ENCODE measurements at regions not wholly inside any gene's neighbourhood (a gene's known extent, or its start where the extent isn't known, plus 50 kb on each side); places are given as distances from the start of the nearest gene placed in this dataset.

- Histone ChIP-seq H3K9ac (ENCODE audit: control insufficient read depth, extremely low read depth, insufficient read depth, low read length) (no peak overlapping the region), H3K27me3 (ENCODE audit: control insufficient read depth, extremely low read depth, insufficient read depth, low read length) (peaks cover 11% of the 10 kb centered on the region), H3K79me2 (ENCODE audit: control insufficient read depth, insufficient read depth, low read length) (no peaks in the 10 kb centered on the region), H3K4me2 (ENCODE audit: control insufficient read depth, extremely low read depth, insufficient read depth, low read depth, low read length) (no peak overlapping the region), H4K20me1 (ENCODE audit: control insufficient read depth, extremely low read depth, insufficient read depth, low read length) (no peaks in the 10 kb centered on the region), H3K27ac (ENCODE audit: control insufficient read depth, insufficient read depth, low read length) (no peak overlapping the region), H2AFZ (ENCODE audit: control insufficient read depth, low read length) (no peak overlapping the region), H3K4me3 (ENCODE audit: control insufficient read depth in 2 of 3, extremely low read depth in 1 of 3, insufficient read depth in 2 of 3, low read depth in 1 of 3, low read length in 3 of 3) (no peak overlapping the region), H3K36me3 (ENCODE audit: control insufficient read depth in 2 of 2, extremely low read depth in 1 of 2, insufficient read depth in 2 of 2, low read length in 2 of 2) (no peaks in the 10 kb centered on the region), H3K4me1 (ENCODE audit: control insufficient read depth, extremely low read depth, insufficient read depth, low read length) (peaks cover 3% of the 10 kb centered on the region), H3K9me1 (ENCODE audit: control insufficient read depth, extremely low read depth, insufficient read depth, low read length) (no peaks in the 10 kb centered on the region), H3K9me3 (ENCODE audit: control insufficient read depth, low read depth, low read length) (no peaks in the 10 kb centered on the region)
- no peak for TF ChIP-seq EZH2 (IDR thresholded peaks at IDR 0.05; ENCODE audit: low read length)
- TF ChIP-seq CTCF (optimal IDR thresholded peaks at IDR 0.05 in 1 of 3, IDR thresholded peaks at IDR 0.05 in 1 of 3, conservative IDR thresholded peaks at IDR 0.05 in 1 of 3; ENCODE audit: extremely low read depth in 1 of 3, insufficient read depth in 2 of 3, low read length in 3 of 3) = no peak
- dilution Hi-C loops (cut with MboI; ENCODE audit: extremely low pct_ligation_motif_present, low sequenced_read_pairs) = no loop called here
- DNase-seq (ENCODE audit: low read depth, low spot score) (no peak), FAIRE-seq (no peak)
These were observed 79.5 kb upstream of the PCBD1 start for GRCh38 chr10:70967591-70968587.

GRCh38 chr10:70969188-70969587, 80.8 kb upstream of the PCBD1 start:
- peaks cover 3% of the 10 kb centered on the region for H3K4me1 ChIP-seq (ENCODE audit: control insufficient read depth, extremely low read depth, insufficient read depth, low read length)
- H3K4me3 ChIP-seq (ENCODE audit: control insufficient read depth in 2 of 3, extremely low read depth in 1 of 3, insufficient read depth in 2 of 3, low read depth in 1 of 3, low read length in 3 of 3) = no peak overlapping the region
- TF ChIP-seq EZH2 (IDR thresholded peaks at IDR 0.05; ENCODE audit: low read length) (no peak), CTCF (optimal IDR thresholded peaks at IDR 0.05 in 1 of 3, IDR thresholded peaks at IDR 0.05 in 1 of 3, conservative IDR thresholded peaks at IDR 0.05 in 1 of 3; ENCODE audit: extremely low read depth in 1 of 3, insufficient read depth in 2 of 3, low read length in 3 of 3) (no peak)
- H3K9ac ChIP-seq (ENCODE audit: control insufficient read depth, extremely low read depth, insufficient read depth, low read length) = no peak overlapping the region
- FAIRE-seq = no peak
- no peaks in the 10 kb centered on the region for H3K36me3 ChIP-seq (ENCODE audit: control insufficient read depth in 2 of 2, extremely low read depth in 1 of 2, insufficient read depth in 2 of 2, low read length in 2 of 2)
- peaks cover 11% of the 10 kb centered on the region for H3K27me3 ChIP-seq (ENCODE audit: control insufficient read depth, extremely low read depth, insufficient read depth, low read length)
- no peak for DNase-seq (ENCODE audit: low read depth, low spot score)
- H3K79me2 ChIP-seq (ENCODE audit: control insufficient read depth, insufficient read depth, low read length) = no peaks in the 10 kb centered on the region
- no peak overlapping the region for H3K27ac ChIP-seq (ENCODE audit: control insufficient read depth, insufficient read depth, low read length)
- no peak overlapping the region for H2AFZ ChIP-seq (ENCODE audit: control insufficient read depth, low read length)
- H3K9me3 ChIP-seq (ENCODE audit: control insufficient read depth, low read depth, low read length) = no peaks in the 10 kb centered on the region
- dilution Hi-C loops (cut with MboI; ENCODE audit: extremely low pct_ligation_motif_present, low sequenced_read_pairs) = no loop called here
- H4K20me1 ChIP-seq (ENCODE audit: control insufficient read depth, extremely low read depth, insufficient read depth, low read length) = no peaks in the 10 kb centered on the region
- H3K9me1 ChIP-seq (ENCODE audit: control insufficient read depth, extremely low read depth, insufficient read depth, low read length) = no peaks in the 10 kb centered on the region
- H3K4me2 ChIP-seq (ENCODE audit: control insufficient read depth, extremely low read depth, insufficient read depth, low read depth, low read length) = no peak overlapping the region

All from keratinocyte (primary cell).